OCI-LY7 (cell line): ENCODE measurements at regions not wholly inside any gene's neighbourhood (a gene's known extent, or its start where the extent isn't known, plus 50 kb on each side); places are given as distances from the start of the nearest gene placed in this dataset.

Experiments used
- BruUV-seq: library from RNA; stranded (reverse); fragments of 400-500 nt; replicated peaks from 2 replicates; lab custom pipeline; 2021; lab: Mats Ljungman, UMichigan
- CTCF ChIA-PET: fragments of 300-600 bp; sonication (Branson Sonifier 250); formaldehyde crosslinking; loops from one replicate; lab custom pipeline; 2022; ENCODE audit warnings: antibody characterized with exemption; ENCODE audit not compliant: unreplicated experiment; lab: Charles Lee
- POLR2A ChIA-PET: fragments of 300-600 bp; sonication (Branson Sonifier 250); formaldehyde crosslinking; loops from one replicate; lab custom pipeline; 2022; ENCODE audit warnings: antibody characterized with exemption; lab: Charles Lee
- DNase-seq: peaks from one replicate; pipeline ENCODE4 v3.0.0-alpha.2; 2015; ENCODE audit warnings: low spot score
- H2AFZ ChIP-seq: fragments of 200-600 bp; sonication (generic), shearing (Covaris generic); 2 replicates; pipeline ENCODE4 v1.6.1; 2014; ENCODE audit warnings: mild to moderate bottlenecking, antibody characterized with exemption, low read length, moderate library complexity
- H3K27ac ChIP-seq: fragments of 200-600 bp; sonication (generic); 2 replicates; pipeline ENCODE4 v1.5.1; 2014; ENCODE audit warnings: mixed run types, low read depth, mild to moderate bottlenecking, moderate library complexity, low read length, inconsistent platforms; ENCODE audit not compliant: poor library complexity, severe bottlenecking
- H3K36me3 ChIP-seq: fragments of 200-600 bp; sonication (generic); 2 replicates; pipeline ENCODE4 v1.6.1; 2014; ENCODE audit warnings: mild to moderate bottlenecking, antibody characterized with exemption, low read length, moderate library complexity, mixed read lengths; ENCODE audit not compliant: insufficient read depth
- H3K4me1 ChIP-seq: fragments of 200-600 bp; sonication (generic); 2 replicates; pipeline ENCODE4 v1.5.1; 2014; ENCODE audit warnings: mild to moderate bottlenecking, low read length; ENCODE audit not compliant: insufficient read depth, poor library complexity, severe bottlenecking
- H3K4me2 ChIP-seq: fragments of 200-600 bp; sonication (generic); 2 replicates; pipeline ENCODE4 v1.6.1; 2014; ENCODE audit warnings: mild to moderate bottlenecking, low read length
- H3K4me3 ChIP-seq: fragments of 200-600 bp; sonication (generic); 2 replicates; pipeline ENCODE4 v1.5.1; 2014; ENCODE audit warnings: mild to moderate bottlenecking, low read depth, low read length; ENCODE audit not compliant: poor library complexity, severe bottlenecking
- H3K79me2 ChIP-seq: fragments of 200-600 bp; sonication (generic); 2 replicates; pipeline ENCODE4 v1.6.1; 2016; ENCODE audit warnings: low read depth, mild to moderate bottlenecking, low read length, moderate library complexity, mixed read lengths; ENCODE audit not compliant: insufficient read depth
- H3K9me2 ChIP-seq: fragments of 200-600 bp; sonication (generic); 2 replicates; pipeline ENCODE4 v1.6.1; 2016; ENCODE audit warnings: mild to moderate bottlenecking, low read length, mixed read lengths; ENCODE audit not compliant: insufficient read depth
- H3K9me3 ChIP-seq: fragments of 200-600 bp; sonication (generic); 2 replicates; pipeline ENCODE4 v1.6.1; 2014; ENCODE audit warnings: mild to moderate bottlenecking, mixed run types, low read length, mixed read lengths
- H4K20me1 ChIP-seq: fragments of 200-600 bp; sonication (generic); 2 replicates; pipeline ENCODE4 v1.6.1; 2014; ENCODE audit warnings: mild to moderate bottlenecking, antibody characterized with exemption, low read length, moderate library complexity, mixed read lengths; ENCODE audit not compliant: insufficient read depth
- EZH2phosphoT487 ChIP-seq: fragments of 200-600 bp; sonication (generic); IDR thresholded peaks from 2 replicates; pipeline ENCODE4 v1.6.1; 2018; ENCODE audit warnings: low read depth, borderline replicate concordance, mild to moderate bottlenecking, mixed run types, antibody characterized with exemption, low read length, moderate library complexity, mixed read lengths
- intact Hi-C: fragments of 100-400 bp; cut with micrococcal nuclease; formaldehyde crosslinking; loops from one replicate; pipeline ENCODE4 v1.10.0; 2022; ENCODE audit not compliant: unreplicated experiment
- TF ChIP-seq, protein P1 (sequence below): fragments of 200-600 bp; sonication (generic); conservative IDR thresholded peaks from 2 replicates; pipeline ENCODE4 v1.5.1; 2014; ENCODE audit warnings: mild to moderate bottlenecking, antibody characterized with exemption, low read length, moderate library complexity, mixed read lengths

DNA sequence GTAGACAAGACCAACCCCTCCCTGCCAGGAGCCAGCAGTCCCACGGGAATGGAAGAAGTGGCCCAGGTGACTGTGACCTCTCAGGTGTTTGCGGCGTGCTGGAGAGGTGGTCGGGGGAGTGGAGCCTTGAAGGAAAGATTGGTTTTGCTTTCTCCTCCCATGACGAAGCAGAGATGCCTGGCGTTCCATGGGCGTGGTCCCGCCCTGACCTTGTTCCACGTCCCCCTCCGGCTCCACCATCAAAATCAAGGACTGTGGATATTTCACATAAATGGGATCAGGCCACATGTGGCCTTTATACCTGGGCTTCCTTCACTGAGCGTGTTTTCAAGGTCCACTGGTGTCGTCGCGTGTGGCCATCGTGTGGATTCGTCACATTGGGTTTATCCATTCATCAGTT, 270.6 kb upstream of the TNRC6C start:
- no peak for DNase-seq
- POLR2A ChIA-PET, result no interaction called here
- intact Hi-C loops, result no loop called here
- CTCF ChIA-PET, result no interaction called here
- Histone ChIP-seq H3K9me2 (no peaks in the 10 kb centered on the region), H3K79me2 (no peaks in the 10 kb centered on the region), H3K36me3 (no peaks in the 10 kb centered on the region), H3K27ac (no peak overlapping the region), H2AFZ (no peak overlapping the region), H3K9me3 (no peaks in the 10 kb centered on the region), H3K4me3 (no peak overlapping the region), H3K4me2 (no peak overlapping the region), H4K20me1 (no peaks in the 10 kb centered on the region), H3K4me1 (peaks cover 30% of the 10 kb centered on the region)
- TF ChIP-seq, protein P1, sequence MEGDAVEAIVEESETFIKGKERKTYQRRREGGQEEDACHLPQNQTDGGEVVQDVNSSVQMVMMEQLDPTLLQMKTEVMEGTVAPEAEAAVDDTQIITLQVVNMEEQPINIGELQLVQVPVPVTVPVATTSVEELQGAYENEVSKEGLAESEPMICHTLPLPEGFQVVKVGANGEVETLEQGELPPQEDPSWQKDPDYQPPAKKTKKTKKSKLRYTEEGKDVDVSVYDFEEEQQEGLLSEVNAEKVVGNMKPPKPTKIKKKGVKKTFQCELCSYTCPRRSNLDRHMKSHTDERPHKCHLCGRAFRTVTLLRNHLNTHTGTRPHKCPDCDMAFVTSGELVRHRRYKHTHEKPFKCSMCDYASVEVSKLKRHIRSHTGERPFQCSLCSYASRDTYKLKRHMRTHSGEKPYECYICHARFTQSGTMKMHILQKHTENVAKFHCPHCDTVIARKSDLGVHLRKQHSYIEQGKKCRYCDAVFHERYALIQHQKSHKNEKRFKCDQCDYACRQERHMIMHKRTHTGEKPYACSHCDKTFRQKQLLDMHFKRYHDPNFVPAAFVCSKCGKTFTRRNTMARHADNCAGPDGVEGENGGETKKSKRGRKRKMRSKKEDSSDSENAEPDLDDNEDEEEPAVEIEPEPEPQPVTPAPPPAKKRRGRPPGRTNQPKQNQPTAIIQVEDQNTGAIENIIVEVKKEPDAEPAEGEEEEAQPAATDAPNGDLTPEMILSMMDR, result no peak
- TF ChIP-seq EZH2phosphoT487, result no peak
- BruUV-seq, result no TSS peak

DNA sequence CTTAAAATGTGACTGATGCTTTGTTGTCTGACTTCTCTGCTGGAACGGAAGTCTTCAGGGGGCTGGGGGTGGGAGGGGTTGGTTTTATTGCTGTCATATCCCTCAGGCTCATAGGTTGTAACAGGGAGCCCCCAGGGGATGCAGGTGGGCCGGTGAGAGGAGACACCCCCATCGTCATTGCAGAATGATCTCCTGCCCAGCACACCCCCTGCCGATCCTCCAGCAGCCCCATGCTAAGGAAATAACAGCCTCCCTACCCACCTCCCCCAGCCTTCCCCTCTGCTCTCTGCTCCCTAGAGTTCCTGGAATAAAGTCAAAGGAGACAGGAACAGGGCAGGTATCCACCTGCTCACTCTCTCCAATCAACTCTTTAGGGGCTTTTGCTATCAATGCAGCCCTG, 270.1 kb upstream of the TNRC6C start:
- intact Hi-C loops, result no loop called here
- no peaks in the 10 kb centered on the region for H3K79me2 ChIP-seq
- BruUV-seq, result no TSS peak
- CTCF ChIA-PET, result no interaction called here
- H3K27ac ChIP-seq, result no peak overlapping the region
- DNase-seq, result no peak
- peaks cover 30% of the 10 kb centered on the region for H3K4me1 ChIP-seq
- no peak overlapping the region for H3K4me3 ChIP-seq
- H3K4me2 ChIP-seq, result no peak overlapping the region
- TF ChIP-seq EZH2phosphoT487, result no peak
- TF ChIP-seq, protein P1, result no peak
- no peak overlapping the region for H2AFZ ChIP-seq
- no peaks in the 10 kb centered on the region for H3K9me3 ChIP-seq
- POLR2A ChIA-PET, result no interaction called here
- no peaks in the 10 kb centered on the region for H4K20me1 ChIP-seq
- H3K36me3 ChIP-seq, result no peaks in the 10 kb centered on the region
- no peaks in the 10 kb centered on the region for H3K9me2 ChIP-seq

DNA sequence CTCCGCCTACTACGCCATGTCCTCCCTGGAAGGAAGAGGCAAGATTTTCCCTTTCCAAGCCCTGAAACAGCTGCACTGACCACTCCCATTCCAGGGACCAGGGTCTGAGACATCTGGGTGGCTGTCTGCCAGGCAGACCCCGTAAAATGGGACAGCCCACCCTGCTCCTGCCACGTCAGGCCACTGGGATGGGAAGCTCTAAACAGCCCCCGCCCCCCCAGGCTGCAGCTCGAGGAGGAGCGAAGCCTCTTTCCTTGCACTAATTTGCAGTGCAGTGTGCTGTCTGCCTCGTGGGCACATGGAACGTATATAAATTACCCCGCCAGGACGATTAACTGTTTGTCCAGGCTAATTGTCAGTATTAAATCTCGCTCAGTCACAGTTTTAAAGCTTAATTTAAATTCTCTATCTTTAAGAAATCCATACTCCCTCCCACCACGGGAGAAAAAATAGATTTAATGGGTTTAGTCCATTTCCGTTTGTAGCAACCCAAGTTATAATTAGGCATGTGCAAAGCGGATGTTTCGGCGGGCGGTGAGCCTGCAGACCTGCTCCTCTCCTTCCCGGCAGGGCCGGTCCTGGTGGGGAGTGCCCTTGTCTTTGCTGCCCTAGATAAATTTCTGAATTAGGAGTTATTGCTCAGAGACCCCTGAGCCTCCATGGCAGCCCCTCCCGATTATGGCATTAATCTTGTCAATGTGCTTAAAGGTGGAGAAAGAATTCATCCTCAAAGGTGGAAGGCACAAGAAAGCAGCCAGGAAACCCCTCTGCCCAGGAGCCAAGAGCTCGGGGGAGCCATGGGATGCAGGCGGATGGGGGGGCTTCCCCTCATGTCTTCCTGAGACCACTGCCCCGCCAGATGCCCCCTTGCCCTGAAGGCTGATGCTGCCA, 268.0 kb upstream of the TNRC6C start:
- CTCF ChIA-PET, result interaction anchor here (1.4 kb wide), 1 partner anchor 24 kb away, joined by 3 read pairs; no protein-coding TSS in a partner anchor
- no TSS peak for BruUV-seq
- intact Hi-C loops, result no loop called here

More for the DNA sequence above, 268.0 kb upstream of the TNRC6C start:
- no peak for TF ChIP-seq EZH2phosphoT487
- TF ChIP-seq, protein P1, result no peak
- POLR2A ChIA-PET, result interaction anchor here (0.5 to 1.6 kb wide), 3 partner anchors 24 to 738 kb away, joined by 3 to 5 read pairs (median 3); partner anchors contain the start of gene TNRC6C
- H3K9me2 ChIP-seq, result no peaks in the 10 kb centered on the region
- H3K36me3 ChIP-seq, result no peaks in the 10 kb centered on the region
- H4K20me1 ChIP-seq, result no peaks in the 10 kb centered on the region
- H3K27ac ChIP-seq, result peak overlapping the region; percentile 24
- peak; percentile 73 for DNase-seq
- H3K9me3 ChIP-seq, result no peaks in the 10 kb centered on the region
- peak overlapping the region; percentile 58; the same call in 1 of the 2 replicates for H2AFZ ChIP-seq
- no peaks in the 10 kb centered on the region for H3K79me2 ChIP-seq
- H3K4me3 ChIP-seq, result peak overlapping the region; percentile 48
- peaks cover 30% of the 10 kb centered on the region for H3K4me1 ChIP-seq
- H3K4me2 ChIP-seq, result peak overlapping the region; percentile 76
